ENCODE measurements at regions not wholly inside any gene's neighbourhood (a gene's known extent, or its start where the extent isn't known, plus 50 kb on each side); places are given as distances from the start of the nearest gene placed in this dataset.
"Not testable (repeated sequence)": the region's sequence is repeated elsewhere in the genome, so short reads cannot be mapped to it uniquely, and the experiment has no call there.

GRCh38 chr2:2727876-2728511, 396.9 kb upstream of the MYT1L start:
- no peak for DNase-seq (ENCODE audit: low spot score)
- TF ChIP-seq, protein P1, sequence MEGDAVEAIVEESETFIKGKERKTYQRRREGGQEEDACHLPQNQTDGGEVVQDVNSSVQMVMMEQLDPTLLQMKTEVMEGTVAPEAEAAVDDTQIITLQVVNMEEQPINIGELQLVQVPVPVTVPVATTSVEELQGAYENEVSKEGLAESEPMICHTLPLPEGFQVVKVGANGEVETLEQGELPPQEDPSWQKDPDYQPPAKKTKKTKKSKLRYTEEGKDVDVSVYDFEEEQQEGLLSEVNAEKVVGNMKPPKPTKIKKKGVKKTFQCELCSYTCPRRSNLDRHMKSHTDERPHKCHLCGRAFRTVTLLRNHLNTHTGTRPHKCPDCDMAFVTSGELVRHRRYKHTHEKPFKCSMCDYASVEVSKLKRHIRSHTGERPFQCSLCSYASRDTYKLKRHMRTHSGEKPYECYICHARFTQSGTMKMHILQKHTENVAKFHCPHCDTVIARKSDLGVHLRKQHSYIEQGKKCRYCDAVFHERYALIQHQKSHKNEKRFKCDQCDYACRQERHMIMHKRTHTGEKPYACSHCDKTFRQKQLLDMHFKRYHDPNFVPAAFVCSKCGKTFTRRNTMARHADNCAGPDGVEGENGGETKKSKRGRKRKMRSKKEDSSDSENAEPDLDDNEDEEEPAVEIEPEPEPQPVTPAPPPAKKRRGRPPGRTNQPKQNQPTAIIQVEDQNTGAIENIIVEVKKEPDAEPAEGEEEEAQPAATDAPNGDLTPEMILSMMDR (IDR thresholded peaks at IDR 0.05; ENCODE audit: extremely low read depth, missing control alignments) = no peak

- no peak for DNase-seq (ENCODE audit: low spot score)
Measured at GRCh38 chr2:2726163-2726562, 395.1 kb upstream of the MYT1L start.

GRCh38 chr2:2723064-2723463, 392.0 kb upstream of the MYT1L start:
- TF ChIP-seq, protein P1 (IDR thresholded peaks at IDR 0.05; ENCODE audit: extremely low read depth, missing control alignments) = no peak

More at GRCh38 chr2:2726163-2726562, 395.1 kb upstream of the MYT1L start:
- TF ChIP-seq, protein P1 (IDR thresholded peaks at IDR 0.05; ENCODE audit: extremely low read depth, missing control alignments) = no peak

DNA sequence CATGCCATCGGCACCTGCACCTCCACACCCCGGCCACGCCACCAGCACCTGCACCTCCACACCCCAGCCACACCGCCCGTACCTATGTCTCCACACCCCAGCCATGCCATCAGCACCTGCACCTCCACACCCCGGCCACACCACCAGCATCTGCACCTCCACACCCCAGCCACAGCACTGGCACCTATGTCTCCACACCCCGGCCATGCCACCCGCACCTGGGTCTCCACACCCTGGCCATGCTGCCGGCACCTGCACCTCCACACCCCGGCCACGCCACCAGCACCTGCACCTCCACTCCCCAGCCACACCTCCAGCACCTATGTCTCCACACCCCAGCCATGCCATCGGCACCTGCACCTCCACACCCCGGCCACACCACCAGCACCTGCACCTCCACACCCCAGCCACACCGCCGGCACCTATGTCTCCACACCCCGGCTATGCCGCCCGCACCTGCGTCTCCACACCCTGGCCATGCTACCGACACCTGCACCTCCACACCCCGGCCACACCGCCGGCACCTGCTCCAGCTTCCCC, 390.3 kb upstream of the MYT1L start:
- TF ChIP-seq, protein P1 (IDR thresholded peaks at IDR 0.05; ENCODE audit: extremely low read depth, missing control alignments) = no peak
- no peak for DNase-seq (ENCODE audit: low spot score)

More at GRCh38 chr2:2723064-2723463, 392.0 kb upstream of the MYT1L start:
- DNase-seq (ENCODE audit: low spot score) = no peak

GRCh38 chr2:2720806-2721205, 389.7 kb upstream of the MYT1L start:
- DNase-seq (ENCODE audit: low spot score) = not testable (repeated sequence)

GRCh38 chr2:2720351-2720750, 389.3 kb upstream of the MYT1L start:
- no peak for DNase-seq (ENCODE audit: low spot score)
- TF ChIP-seq, protein P1 (IDR thresholded peaks at IDR 0.05; ENCODE audit: extremely low read depth, missing control alignments) = no peak

GRCh38 chr2:2719781-2720180, 388.7 kb upstream of the MYT1L start:
- TF ChIP-seq, protein P1 (IDR thresholded peaks at IDR 0.05; ENCODE audit: extremely low read depth, missing control alignments) = no peak
- DNase-seq (ENCODE audit: low spot score) = no peak

GRCh38 chr2:2719015-2719414, 387.9 kb upstream of the MYT1L start:
- DNase-seq (ENCODE audit: low spot score) = no peak
- TF ChIP-seq, protein P1 (IDR thresholded peaks at IDR 0.05; ENCODE audit: extremely low read depth, missing control alignments) = no peak
